Mononuclear cell (primary cell): ENCODE measurements at regions not wholly inside any gene's neighbourhood (a gene's known extent, or its start where the extent isn't known, plus 50 kb on each side); places are given as distances from the start of the nearest gene placed in this dataset.

Source experiments
- H3K27me3 ChIP-seq: 2 replicates; pipeline ENCODE4 v1.6.0; 2011; ENCODE audit warnings: low read length, control low read depth; ENCODE audit not compliant: insufficient read depth
- H3K4me1 ChIP-seq: 2 replicates; pipeline ENCODE4 v1.5.1; 2011; ENCODE audit warnings: mild to moderate bottlenecking, low read length, control low read depth; ENCODE audit not compliant: insufficient read depth
- H3K4me3 ChIP-seq: 2 replicates; pipeline ENCODE4 v1.5.1; 2011; ENCODE audit warnings: mild to moderate bottlenecking, low read length, moderate library complexity
- H3K9me3 ChIP-seq: 2 replicates; pipeline ENCODE4 v1.5.1; 2011; ENCODE audit warnings: low read depth, mild to moderate bottlenecking, control low read depth, low read length

DNA sequence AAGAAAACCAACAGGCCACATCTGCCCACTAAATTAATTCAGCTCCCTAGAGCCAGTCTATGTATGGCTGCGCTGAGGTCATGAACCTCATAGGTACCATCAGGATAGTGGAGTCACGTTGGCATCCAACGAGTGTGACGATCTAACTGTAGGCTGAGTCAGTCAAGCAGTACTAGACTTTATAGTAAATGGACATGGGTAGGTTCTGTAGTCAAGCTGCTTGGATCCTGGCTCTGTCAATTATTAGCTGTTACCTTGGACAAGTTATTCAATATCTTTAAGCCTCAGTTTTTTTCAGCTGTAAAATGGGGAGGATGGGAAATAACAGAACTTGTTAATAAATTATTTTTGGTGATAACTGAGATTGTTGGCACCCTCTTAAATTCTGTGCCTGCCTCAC is 432.4 kb upstream of the RASGEF1B start:
- no peaks in the 10 kb centered on the region for H3K9me3 ChIP-seq

DNA sequence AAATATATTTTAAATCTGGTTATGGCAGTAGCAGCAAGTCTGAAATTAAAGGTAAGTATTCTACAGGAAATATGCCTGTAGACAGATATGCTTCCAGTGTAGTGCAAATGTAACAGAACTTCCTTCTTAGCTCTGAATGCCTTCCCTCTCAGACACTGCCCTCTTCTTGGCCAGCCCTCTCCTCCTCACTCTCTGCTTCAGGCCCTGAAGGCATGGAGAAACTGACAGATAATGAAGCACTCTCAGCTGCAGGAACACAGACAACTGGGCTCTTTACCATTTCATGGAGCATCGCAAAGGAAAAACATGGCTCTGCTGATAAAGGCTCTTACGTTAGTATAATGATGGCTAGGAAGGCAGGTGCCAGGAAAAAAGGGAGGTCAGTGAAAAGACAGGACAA is 431.5 kb upstream of the RASGEF1B start:
- Histone ChIP-seq H3K9me3 (no peaks in the 10 kb centered on the region), H3K4me3 (no peak overlapping the region), H3K27me3 (no peaks in the 10 kb centered on the region), H3K4me1 (no peaks in the 10 kb centered on the region)

More for the DNA sequence above, 432.4 kb upstream of the RASGEF1B start:
- Histone ChIP-seq H3K4me1 (no peaks in the 10 kb centered on the region), H3K4me3 (no peak overlapping the region), H3K27me3 (no peaks in the 10 kb centered on the region)

DNA sequence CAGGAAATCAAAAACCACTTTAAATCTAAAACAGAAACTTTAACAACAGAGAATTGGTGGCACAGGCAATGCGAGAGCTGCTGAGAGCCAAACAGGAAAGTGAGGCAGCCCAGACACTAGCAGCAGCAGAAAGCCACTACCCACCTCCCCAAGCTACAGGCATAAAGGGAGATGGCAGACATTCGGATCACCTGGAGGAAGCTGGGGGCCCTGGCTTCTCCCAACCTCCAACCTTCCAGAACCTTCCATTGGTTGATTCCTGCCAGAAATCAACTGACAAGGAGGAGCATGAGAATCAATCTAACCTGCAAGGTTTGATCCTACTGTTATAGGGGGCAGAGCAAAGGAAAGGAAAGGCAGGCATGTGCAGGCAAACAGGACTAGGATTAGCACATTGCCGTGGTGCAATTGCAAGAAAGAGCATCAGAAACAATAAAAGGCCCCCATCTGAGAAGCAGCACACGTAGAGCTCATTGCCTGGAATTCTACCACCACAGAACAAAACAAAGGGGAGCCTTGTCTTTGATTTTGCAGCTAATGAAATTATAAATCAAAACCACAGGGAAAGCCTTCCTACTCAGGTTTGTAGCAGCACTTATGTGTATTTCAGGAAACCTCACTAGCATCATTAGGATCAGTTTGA is 427.3 kb upstream of the RASGEF1B start:
- H3K27me3 ChIP-seq, result no peaks in the 10 kb centered on the region
- H3K9me3 ChIP-seq, result no peaks in the 10 kb centered on the region
- no peaks in the 10 kb centered on the region for H3K4me1 ChIP-seq
- H3K4me3 ChIP-seq, result no peak overlapping the region

DNA sequence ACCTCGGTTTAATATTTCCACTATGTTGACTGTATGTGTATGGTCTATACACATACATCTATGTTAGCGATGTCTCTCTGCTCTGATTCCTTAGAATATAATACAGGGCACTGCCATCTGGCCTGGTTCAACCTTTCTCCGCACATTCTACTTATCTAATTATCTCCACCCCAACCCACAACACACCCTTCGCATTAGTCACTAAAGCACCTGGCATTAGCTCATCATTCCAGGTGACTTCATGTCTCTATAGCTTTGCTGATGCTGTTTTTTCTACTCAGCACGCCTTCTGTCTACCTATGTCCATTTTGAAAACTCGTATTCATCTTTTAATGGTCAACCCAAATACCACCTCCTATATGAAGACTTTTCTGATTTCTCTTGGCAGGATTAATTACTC is 425.2 kb upstream of the RASGEF1B start:
- Histone ChIP-seq H3K4me3 (no peak overlapping the region), H3K4me1 (no peaks in the 10 kb centered on the region), H3K27me3 (no peaks in the 10 kb centered on the region), H3K9me3 (no peaks in the 10 kb centered on the region)

DNA sequence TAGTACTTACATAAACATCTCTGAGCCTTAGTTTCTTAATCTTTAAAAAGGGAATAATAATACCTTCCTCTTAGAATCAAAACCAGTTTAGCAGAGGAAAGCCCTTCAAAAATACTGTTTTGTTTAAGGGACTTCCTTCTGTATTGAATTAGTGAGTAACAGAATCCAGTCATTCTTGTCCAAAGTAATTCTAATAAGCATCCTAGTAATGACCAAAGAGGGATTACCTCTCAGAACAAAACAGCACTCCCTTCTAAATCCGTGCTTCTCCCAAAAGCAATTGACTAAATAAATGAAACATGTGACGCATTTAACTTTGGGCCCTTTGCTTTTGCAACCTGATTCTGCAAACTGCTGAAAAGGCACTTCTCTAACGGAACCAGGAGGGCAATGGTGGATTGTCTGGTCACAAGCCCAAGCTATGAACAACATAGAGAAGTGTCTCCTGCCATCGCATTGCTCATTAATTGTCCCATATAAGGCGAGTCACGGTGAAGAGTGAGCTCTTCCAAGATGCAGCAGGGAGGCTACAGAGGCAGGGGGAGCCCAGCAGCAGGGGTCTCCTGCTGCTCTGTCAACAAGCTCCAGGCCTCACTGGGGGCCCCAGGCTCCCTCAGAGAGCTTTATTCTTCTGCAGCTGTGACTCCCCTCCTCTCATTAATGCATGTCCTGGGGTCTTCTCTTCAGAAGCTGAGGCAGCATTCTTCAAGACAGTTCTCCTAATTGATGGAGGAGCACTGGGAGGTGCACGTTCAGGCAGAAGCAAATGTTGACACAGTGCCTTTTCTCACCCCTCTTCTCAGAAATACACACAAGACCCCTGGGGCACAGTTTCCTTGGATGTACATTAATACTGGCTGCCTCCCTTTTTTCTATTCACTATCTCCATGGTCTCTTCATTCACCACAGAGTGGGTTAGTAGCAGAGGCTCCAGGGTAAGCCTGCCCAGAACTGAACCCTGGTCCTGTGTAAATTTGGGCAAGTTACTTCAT is 419.6 kb upstream of the RASGEF1B start:
- Histone ChIP-seq H3K9me3 (no peaks in the 10 kb centered on the region), H3K4me3 (no peak overlapping the region), H3K4me1 (no peaks in the 10 kb centered on the region), H3K27me3 (no peaks in the 10 kb centered on the region)

DNA sequence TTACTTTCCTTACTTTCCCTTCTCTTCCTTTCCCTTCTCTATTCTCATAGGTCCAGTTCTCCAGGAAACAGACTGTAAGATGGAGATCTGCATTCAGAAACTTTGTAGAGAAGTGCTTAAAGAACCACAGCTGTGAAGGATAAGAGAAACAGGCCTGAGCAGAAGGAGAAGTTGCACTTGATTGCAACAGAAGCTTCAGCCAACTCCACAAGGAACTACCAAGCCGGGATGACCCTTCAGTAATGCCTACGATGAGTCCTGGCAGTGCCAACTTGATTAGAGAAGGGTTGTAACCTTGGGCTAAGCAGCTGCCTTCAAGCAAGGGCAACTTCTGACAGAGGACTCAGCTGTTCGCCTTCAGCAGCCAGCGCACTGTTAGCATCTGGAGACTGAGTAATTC is 413.3 kb upstream of the RASGEF1B start:
- Histone ChIP-seq H3K9me3 (no peaks in the 10 kb centered on the region), H3K27me3 (no peaks in the 10 kb centered on the region), H3K4me1 (no peaks in the 10 kb centered on the region), H3K4me3 (no peak overlapping the region)

DNA sequence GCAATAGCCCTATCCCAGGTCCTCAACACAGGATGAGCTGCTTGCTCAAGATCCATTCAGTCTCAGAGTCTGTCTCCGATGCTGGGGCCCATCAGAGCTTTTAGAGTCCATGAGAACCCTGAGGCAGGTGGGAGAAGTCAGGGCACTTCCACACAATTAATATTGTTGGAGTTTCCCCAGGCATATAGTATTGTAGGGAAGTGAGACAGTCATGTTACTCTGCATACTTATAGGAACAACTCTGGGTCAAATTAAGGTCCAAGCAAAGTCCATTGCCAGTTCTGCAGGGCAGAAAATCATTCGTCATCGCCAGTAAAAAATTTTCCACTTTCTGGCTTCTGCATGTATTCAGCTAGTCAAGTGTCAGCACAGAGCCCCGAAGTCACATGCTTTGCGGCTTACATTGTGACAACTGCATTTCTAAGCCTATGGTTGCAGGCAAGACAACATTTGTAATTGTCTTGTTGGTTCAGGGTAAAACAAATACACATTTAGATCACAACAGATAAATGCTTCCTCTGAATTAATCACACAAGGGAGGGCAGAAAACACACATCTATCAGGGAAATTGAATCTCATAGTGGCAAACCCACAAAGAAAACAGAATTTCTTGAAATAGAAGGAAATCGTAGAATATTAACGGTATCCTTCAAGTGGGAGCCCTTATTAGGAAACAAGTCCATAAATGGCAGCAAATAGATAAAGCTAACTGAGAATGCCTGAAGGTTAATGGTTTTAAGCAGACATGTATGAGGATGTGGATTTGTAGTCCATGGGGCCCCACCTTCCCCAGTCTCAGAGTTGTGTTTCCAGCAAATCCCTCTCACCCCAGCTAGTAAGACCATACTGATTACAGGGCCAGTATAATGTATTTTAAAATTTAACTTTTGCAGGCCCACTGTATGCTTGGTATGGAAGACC is 412.1 kb upstream of the RASGEF1B start:
- H3K4me3 ChIP-seq, result no peak overlapping the region
- H3K9me3 ChIP-seq, result no peaks in the 10 kb centered on the region
- no peaks in the 10 kb centered on the region for H3K27me3 ChIP-seq
- H3K4me1 ChIP-seq, result no peaks in the 10 kb centered on the region

DNA sequence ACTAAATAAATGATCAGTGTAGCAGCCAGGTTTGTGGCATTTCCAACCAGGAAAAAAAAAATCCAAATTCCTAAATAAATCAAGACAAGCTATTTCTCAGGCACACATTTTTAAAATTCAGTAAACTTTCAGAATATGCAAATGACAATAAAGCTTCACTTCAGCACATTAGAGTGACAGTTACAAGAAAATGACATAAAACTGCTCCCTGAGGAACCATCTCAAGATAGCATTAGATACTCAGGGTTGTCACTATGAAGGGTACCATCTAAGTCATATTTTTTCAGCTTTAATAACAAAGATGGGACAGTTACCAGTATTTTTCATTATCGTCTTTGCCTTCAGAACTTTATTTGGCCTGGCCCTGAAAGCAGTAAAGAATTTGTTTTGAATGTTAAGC is 411.3 kb upstream of the RASGEF1B start:
- no peaks in the 10 kb centered on the region for H3K4me1 ChIP-seq
- H3K9me3 ChIP-seq, result no peaks in the 10 kb centered on the region
- H3K27me3 ChIP-seq, result no peaks in the 10 kb centered on the region
- no peak overlapping the region for H3K4me3 ChIP-seq

DNA sequence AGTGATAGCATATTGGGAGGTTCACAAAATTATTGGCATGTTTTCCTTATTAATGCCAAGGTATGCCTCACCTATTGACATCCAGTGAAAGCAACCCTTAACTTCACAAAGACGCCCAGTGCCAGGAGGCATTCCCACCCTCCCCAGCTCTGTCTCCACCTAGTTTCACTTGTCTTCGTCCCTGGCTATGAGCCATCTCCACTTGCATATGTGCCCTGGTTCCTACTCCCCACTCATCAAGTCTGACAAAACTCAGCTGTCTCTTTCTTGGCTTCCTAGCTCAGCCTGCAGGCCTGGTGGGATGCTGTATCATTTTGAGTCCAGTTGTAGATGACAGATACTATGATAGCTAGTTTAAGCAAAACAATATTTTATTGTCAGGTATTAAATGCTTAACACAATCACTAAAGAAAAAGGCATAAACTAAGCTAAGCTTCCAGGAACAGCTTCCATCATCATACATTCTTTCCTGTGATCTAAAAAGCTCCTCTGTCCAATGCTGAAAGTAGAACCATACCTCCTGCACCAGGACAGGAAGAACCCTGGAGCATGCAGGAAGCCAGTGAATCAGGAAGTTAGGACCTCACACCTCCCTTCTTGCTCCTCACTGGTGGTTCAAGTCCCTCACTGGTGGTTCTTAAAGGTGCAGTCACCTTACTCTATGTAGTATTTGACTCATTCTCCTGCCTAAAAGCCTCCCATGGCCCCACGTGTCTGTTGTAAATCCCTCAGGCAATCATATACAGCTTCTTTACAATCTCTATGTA is 410.3 kb upstream of the RASGEF1B start:
- no peak overlapping the region for H3K4me3 ChIP-seq
- H3K9me3 ChIP-seq, result no peaks in the 10 kb centered on the region
- H3K4me1 ChIP-seq, result no peaks in the 10 kb centered on the region
- no peaks in the 10 kb centered on the region for H3K27me3 ChIP-seq

DNA sequence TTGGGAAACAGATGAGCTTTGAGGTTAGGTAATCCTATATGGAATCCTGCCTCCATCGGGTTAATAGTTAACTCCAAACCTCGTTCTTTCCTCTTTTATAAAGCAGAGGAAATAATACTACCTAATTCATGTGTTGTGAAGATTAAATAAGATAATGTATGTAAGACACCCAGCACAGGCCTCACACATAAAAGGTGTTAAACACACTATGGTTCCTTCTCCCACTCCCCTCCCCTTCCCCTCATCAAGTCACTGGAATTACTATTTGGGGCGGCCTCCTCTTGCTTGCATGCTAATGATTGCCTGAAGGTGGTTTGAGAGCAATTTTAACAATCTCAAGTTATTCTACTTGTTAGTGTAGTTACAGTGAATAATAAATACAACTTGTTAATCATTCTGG is 404.4 kb upstream of the RASGEF1B start:
- Histone ChIP-seq H3K27me3 (no peaks in the 10 kb centered on the region), H3K4me3 (no peak overlapping the region), H3K9me3 (no peaks in the 10 kb centered on the region), H3K4me1 (no peaks in the 10 kb centered on the region)

DNA sequence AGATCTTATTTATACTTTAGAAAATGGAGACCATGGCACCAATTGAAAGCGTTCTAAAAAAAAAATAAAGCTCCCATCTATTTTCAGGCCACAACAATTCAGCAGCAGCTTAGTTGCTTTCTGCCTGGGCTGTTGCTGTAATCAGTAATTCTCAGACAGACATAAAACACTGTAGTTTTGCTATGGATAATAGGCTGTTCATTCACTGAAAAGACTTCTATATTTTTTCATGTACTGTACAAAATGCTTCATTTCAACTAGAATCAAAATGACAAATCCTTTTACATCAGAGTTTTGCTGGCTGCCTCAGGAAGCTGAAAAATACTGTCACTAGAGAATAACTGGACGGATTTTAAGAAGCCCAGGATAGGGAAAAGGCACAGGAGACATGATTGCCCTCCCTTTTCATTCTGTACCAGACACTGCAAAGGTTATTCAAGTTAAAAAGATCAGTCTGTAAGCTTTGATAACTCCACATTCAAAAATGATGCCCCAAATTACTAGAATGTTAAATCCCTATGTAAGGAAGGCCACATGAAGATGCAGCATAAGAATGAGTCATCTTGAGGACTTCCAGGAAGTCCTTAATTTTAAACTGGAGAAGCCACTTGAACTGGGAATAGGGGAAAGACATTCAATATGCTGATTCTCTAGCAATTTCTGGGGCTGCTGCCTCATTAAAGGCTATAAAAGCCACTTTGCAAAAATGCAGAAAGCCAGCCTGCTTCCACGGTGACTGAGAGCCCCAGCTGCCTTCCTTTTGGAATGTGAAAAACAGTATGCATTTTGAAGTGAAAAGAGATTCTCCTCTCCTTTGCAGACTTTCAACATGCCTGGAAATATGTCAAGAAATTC is 403.2 kb upstream of the RASGEF1B start:
- Histone ChIP-seq H3K27me3 (no peaks in the 10 kb centered on the region), H3K9me3 (no peaks in the 10 kb centered on the region), H3K4me3 (no peak overlapping the region), H3K4me1 (no peaks in the 10 kb centered on the region)

DNA sequence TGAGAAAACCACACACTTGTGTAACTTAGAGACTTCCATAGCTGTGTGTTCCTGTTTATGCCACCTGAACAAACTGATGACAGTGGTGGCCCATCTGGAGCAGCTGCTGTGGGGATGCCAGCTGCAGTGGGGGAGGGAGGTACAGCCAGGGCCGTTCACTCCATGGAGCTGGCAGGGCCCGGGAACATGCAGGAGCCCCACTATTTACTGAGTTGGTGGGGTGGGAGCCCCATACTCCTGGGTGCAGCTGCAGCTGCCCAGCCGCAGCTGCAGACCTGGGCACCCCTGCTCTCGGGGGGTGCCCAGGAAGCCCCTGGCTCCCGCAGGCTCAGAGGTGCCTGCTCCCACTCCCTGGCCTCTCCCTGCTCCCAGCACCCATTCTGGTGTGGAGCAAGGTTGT is 398.6 kb upstream of the RASGEF1B start:
- H3K9me3 ChIP-seq, result no peaks in the 10 kb centered on the region
- no peak overlapping the region for H3K4me3 ChIP-seq
- no peaks in the 10 kb centered on the region for H3K4me1 ChIP-seq
- H3K27me3 ChIP-seq, result no peaks in the 10 kb centered on the region

DNA sequence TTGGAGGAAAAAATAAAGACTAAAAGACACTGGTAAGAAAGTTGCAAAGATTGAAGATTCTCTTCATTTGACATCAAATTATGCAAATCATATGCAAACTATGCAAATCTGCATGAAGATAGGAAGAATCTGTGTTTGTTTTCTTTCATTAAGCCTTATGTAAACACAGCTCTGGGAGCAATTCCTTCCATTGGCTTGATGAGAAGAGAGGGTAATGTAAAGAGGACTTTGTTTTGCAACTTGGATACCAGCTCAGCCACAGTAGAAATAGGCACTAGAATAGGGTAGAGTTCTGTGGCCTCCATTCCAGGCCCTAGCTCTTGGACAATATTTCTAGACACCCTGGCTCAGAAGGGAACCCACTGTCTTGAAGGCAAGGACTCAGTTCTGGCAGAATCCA is 388.4 kb upstream of the RASGEF1B start:
- no peaks in the 10 kb centered on the region for H3K4me1 ChIP-seq
- peaks cover 2% of the 10 kb centered on the region for H3K27me3 ChIP-seq
- no peaks in the 10 kb centered on the region for H3K9me3 ChIP-seq
- H3K4me3 ChIP-seq, result no peak overlapping the region

DNA sequence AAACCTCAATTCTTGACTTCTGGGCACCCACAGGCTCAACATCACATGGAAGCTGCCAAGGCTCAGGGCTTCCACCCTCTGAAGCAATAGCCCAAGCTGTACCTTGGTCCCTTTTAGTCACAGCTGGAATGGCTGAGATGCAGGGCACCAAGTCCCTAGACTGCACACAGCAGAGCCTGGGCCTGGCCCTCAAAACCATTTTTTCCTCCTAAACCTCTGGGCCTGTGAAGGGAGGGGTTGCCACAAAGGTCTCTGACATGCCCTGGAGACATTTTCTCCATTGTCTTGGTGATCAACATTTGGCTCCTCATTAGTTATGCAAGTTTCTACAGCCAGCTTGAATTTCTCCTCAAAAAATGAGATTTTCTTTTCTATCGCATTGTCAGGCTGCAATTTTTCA is 382.7 kb upstream of the RASGEF1B start:
- Histone ChIP-seq H3K4me1 (no peaks in the 10 kb centered on the region), H3K9me3 (no peaks in the 10 kb centered on the region), H3K4me3 (no peak overlapping the region), H3K27me3 (no peaks in the 10 kb centered on the region)
